Neural cell (in vitro differentiated cells): ENCODE measurements at regions not wholly inside any gene's neighbourhood (a gene's known extent, or its start where the extent isn't known, plus 50 kb on each side); places are given as distances from the start of the nearest gene placed in this dataset.

Source experiments
- H2AFZ ChIP-seq: fragments of 200-600, 300-800 bp; sonication (generic), shearing (Covaris generic); 2 replicates; pipeline ENCODE4 v1.6.0; 2014; ENCODE audit warnings: low read depth, mild to moderate bottlenecking, antibody characterized with exemption, low read length, moderate library complexity
- H3F3A ChIP-seq: fragments of 200-600 bp; shearing (Covaris generic); 2 replicates; pipeline ENCODE4 v1.6.1; 2016; ENCODE audit warnings: mild to moderate bottlenecking, moderate library complexity, mixed read lengths, antibody characterized with exemption, low read length; ENCODE audit not compliant: insufficient read depth, poor library complexity, severe bottlenecking
- H3K27ac ChIP-seq: fragments of 200-600, 300-800 bp; sonication (generic), shearing (Covaris generic); 2 replicates; pipeline ENCODE4 v1.5.1; 2014; ENCODE audit warnings: mild to moderate bottlenecking, low read length, moderate library complexity
- H3K27me3 ChIP-seq: fragments of 300-800, 200-600 bp; sonication (generic), shearing (Covaris generic); 2 replicates; pipeline ENCODE4 v1.6.0; 2014; ENCODE audit warnings: mild to moderate bottlenecking, low read depth, low read length, moderate library complexity; ENCODE audit not compliant: insufficient read depth
- H3K36me3 ChIP-seq: fragments of 300-800, 200-600 bp; sonication (generic), shearing (Covaris generic); 2 replicates; pipeline ENCODE4 v1.5.1; 2014; ENCODE audit warnings: mild to moderate bottlenecking, antibody characterized with exemption, low read length, moderate library complexity; ENCODE audit not compliant: insufficient read depth
- H3K4me2 ChIP-seq: fragments of 300-800, 200-600 bp; sonication (generic), shearing (Covaris generic); 2 replicates; pipeline ENCODE4 v1.6.0; 2014; ENCODE audit warnings: mild to moderate bottlenecking, low read length
- H3K4me3 ChIP-seq: fragments of 300-800, 200-600 bp; sonication (generic), shearing (Covaris generic); 2 replicates; pipeline ENCODE4 v1.5.1; 2014; ENCODE audit warnings: mild to moderate bottlenecking, low read length, moderate library complexity
- H3K79me2 ChIP-seq: fragments of 200-600 bp; shearing (Covaris generic); replicated peaks from 2 replicates; pipeline ENCODE4 v1.6.0; 2014; ENCODE audit warnings: mild to moderate bottlenecking, low read length, moderate library complexity; ENCODE audit not compliant: insufficient read depth
- H3K9ac ChIP-seq: fragments of 300-800, 200-600 bp; sonication (generic), shearing (Covaris generic); 2 replicates; pipeline ENCODE4 v1.6.1; 2016; ENCODE audit warnings: mild to moderate bottlenecking, low read length, mixed read lengths
- H3K9me2 ChIP-seq: fragments of 200-600 bp; shearing (Covaris generic); 2 replicates; pipeline ENCODE4 v1.6.1; 2016; ENCODE audit warnings: mild to moderate bottlenecking, low read length, mixed read lengths; ENCODE audit not compliant: insufficient read depth
- H3K9me3 ChIP-seq: fragments of 200-600, 300-800 bp; sonication (generic), shearing (Covaris generic); 2 replicates; pipeline ENCODE4 v1.6.1; 2016; ENCODE audit warnings: mild to moderate bottlenecking, mixed run types, low read length, moderate library complexity, mixed read lengths
- H4K20me1 ChIP-seq: fragments of 200-600 bp; shearing (Covaris generic); 2 replicates; pipeline ENCODE4 v1.6.1; 2016; ENCODE audit warnings: mild to moderate bottlenecking, mixed run types; ENCODE audit not compliant: insufficient read depth
- CTCF ChIP-seq: fragments of 450-650 bp; IDR thresholded peaks from 2 replicates; pipeline ENCODE4 v1.5.1; 2014; ENCODE audit warnings: antibody characterized with exemption, mild to moderate bottlenecking, moderate library complexity; ENCODE audit not compliant: poor library complexity, severe bottlenecking
- EP300 ChIP-seq: fragments of 450-650 bp; conservative IDR thresholded peaks from 2 replicates; pipeline ENCODE4 v1.6.1; 2014; ENCODE audit warnings: antibody characterized with exemption, mild to moderate bottlenecking, moderate library complexity; ENCODE audit not compliant: poor library complexity, severe bottlenecking
- EZH2 ChIP-seq: fragments of 200-600, 300-800 bp; shearing (Covaris generic), sonication (generic); IDR thresholded peaks from 2 replicates; pipeline ENCODE4 v1.6.1; 2014; ENCODE audit warnings: antibody characterized with exemption, low read length, borderline replicate concordance, mild to moderate bottlenecking; ENCODE audit not compliant: insufficient read depth, poor library complexity, severe bottlenecking
- MXI1 ChIP-seq: fragments of 450-650 bp; conservative IDR thresholded peaks from 2 replicates; pipeline ENCODE4 v1.6.1; 2014; ENCODE audit warnings: antibody characterized with exemption, mild to moderate bottlenecking; ENCODE audit not compliant: poor library complexity, severe bottlenecking
- POLR2AphosphoS5 ChIP-seq: IDR thresholded peaks from 2 replicates; pipeline ENCODE4 v1.6.1; 2012
- RAD21 ChIP-seq: fragments of 450-650 bp; conservative IDR thresholded peaks from 2 replicates; pipeline ENCODE4 v1.6.1; 2014; ENCODE audit warnings: antibody characterized with exemption, mild to moderate bottlenecking, moderate library complexity
- REST ChIP-seq: IDR thresholded peaks from 2 replicates; pipeline ENCODE4 v1.6.1; 2012; ENCODE audit warnings: borderline replicate concordance
- SMC3 ChIP-seq: fragments of 450-650 bp; conservative IDR thresholded peaks from 2 replicates; pipeline ENCODE4 v1.6.1; 2014; ENCODE audit warnings: antibody characterized with exemption, mild to moderate bottlenecking, moderate library complexity; ENCODE audit not compliant: poor library complexity
- TAF1 ChIP-seq: IDR thresholded peaks from 2 replicates; pipeline ENCODE4 v1.6.1; 2012; ENCODE audit warnings: low read depth

DNA sequence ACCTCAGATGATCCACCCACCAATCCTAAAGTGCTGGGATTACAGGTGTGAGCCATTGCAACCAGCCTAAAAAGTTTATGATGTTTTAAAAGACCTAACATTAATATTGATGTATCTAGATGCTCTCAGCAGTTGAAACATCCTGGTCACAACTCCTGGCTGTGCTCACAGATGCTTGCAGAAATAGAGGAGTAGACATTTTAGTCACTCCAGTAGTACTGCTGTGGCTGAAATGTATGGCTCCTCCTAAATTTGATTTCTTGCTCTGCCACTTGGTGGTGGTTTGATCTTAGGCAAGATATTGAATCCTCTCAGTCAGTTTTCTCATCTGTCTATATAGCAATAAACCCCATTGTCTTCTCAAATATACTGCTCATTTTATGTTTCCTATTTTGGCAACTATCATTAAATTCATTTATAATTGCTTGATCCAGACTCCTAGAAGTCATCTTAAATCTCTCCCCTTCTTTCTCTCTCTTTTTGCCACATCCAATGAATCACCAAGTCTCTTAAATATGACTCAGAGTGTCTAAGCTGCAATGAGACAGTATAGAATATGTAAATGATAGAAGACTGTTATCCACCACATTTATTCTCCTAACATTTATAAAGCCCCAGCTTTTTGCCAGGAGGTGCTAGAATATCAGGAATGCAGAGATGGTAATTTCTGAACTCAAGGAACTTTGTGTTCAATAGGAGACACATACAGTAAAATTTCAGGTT is 78.1 kb upstream of the NRBF2 start:
- H3F3A ChIP-seq: no peaks in the 10 kb centered on the region

DNA sequence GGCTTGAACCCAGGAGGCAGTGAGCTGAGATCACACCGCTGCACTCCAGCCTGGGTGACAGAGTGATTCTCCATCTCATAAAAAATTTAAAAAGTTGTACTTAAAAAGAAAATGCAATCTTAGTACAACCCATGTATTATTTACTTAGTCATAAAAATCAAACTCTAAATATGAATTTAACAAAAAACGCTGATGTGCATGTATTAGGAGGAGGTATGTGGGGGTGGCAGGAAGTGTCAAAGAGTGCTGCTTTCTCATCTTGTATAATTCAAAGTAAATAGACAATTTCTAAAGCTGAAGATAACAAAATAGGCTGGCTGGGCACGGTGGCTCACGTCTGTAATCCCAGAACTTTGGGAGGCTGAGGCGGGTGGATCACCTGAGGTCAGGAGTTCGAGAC is 81.0 kb upstream of the NRBF2 start:
- no peak overlapping the region for H3K27ac ChIP-seq
- H3K4me2 ChIP-seq: no peak overlapping the region
- no peaks in the 10 kb centered on the region for H3K79me2 ChIP-seq
- no peak overlapping the region for H3K9ac ChIP-seq
- no peaks in the 10 kb centered on the region for H3K9me3 ChIP-seq
- H3K4me3 ChIP-seq: no peak overlapping the region
- H3K9me2 ChIP-seq: no peaks in the 10 kb centered on the region
- no peaks in the 10 kb centered on the region for H3K36me3 ChIP-seq
- H4K20me1 ChIP-seq: no peaks in the 10 kb centered on the region
- no peaks in the 10 kb centered on the region for H3K27me3 ChIP-seq
- H2AFZ ChIP-seq: no peak overlapping the region
- no peaks in the 10 kb centered on the region for H3F3A ChIP-seq
- TF ChIP-seq MXI1 (no peak), RAD21 (no peak), EP300 (no peak), REST (no peak), SMC3 (no peak), TAF1 (no peak), POLR2AphosphoS5 (no peak), EZH2 (no peak)

More for the DNA sequence above, 78.1 kb upstream of the NRBF2 start:
- Histone ChIP-seq H3K27me3 (no peaks in the 10 kb centered on the region), H3K9me2 (no peaks in the 10 kb centered on the region), H2AFZ (no peak overlapping the region), H3K4me2 (no peak overlapping the region), H3K4me3 (no peak overlapping the region), H3K9me3 (no peaks in the 10 kb centered on the region), H3K79me2 (no peaks in the 10 kb centered on the region), H3K27ac (no peak overlapping the region), H3K36me3 (no peaks in the 10 kb centered on the region), H4K20me1 (no peaks in the 10 kb centered on the region), H3K9ac (no peak overlapping the region)
- TF ChIP-seq EP300 (no peak), TAF1 (no peak), CTCF (no peak), RAD21 (no peak), EZH2 (no peak), POLR2AphosphoS5 (no peak), REST (no peak), MXI1 (no peak), SMC3 (no peak)
